Pons (tissue), 1 donor: ENCODE measurements at regions not wholly inside any gene's neighbourhood (a gene's known extent, or its start where the extent isn't known, plus 50 kb on each side); places are given as distances from the start of the nearest gene placed in this dataset.
A peak's percentile ranks its signal among the peaks of the same experiment; 100 is the strongest.
"Not testable (repeated sequence)": the region's sequence is repeated elsewhere in the genome, so short reads cannot be mapped to it uniquely, and the experiment has no call there.

Experiments used
- DNase-seq: peaks from one replicate; pipeline ENCODE4 v3.0.0-alpha.2; 2016; ENCODE audit warnings: low spot score

- no peak for DNase-seq
Measured at GRCh38 chr11:130979386-130979972, 63.2 kb upstream of the SNX19 start.

GRCh38 chr11:130980071-130980862 is 64.0 kb upstream of the SNX19 start:
- DNase-seq: no peak

- not testable (repeated sequence) for DNase-seq
Measured at GRCh38 chr11:130984241-130984640, 68.0 kb upstream of the SNX19 start.

- no peak for DNase-seq
Measured at GRCh38 chr11:130992788-130993187, 76.5 kb upstream of the SNX19 start.

GRCh38 chr11:130994043-130994442 is 77.8 kb upstream of the SNX19 start:
- DNase-seq: no peak

GRCh38 chr11:130995266-130995665 is 79.0 kb upstream of the SNX19 start:
- DNase-seq: peak; percentile 68

- no peak for DNase-seq
Measured at GRCh38 chr11:130997278-130997677, 81.0 kb upstream of the SNX19 start.

- DNase-seq: no peak
Measured at GRCh38 chr11:130999086-130999485, 82.8 kb upstream of the SNX19 start.

GRCh38 chr11:130999992-131000770 is 83.9 kb upstream of the SNX19 start:
- no peak for DNase-seq

- no peak for DNase-seq
Measured at GRCh38 chr11:131002145-131002544, 85.9 kb upstream of the SNX19 start.

- no peak for DNase-seq
Measured at GRCh38 chr11:131005829-131006228, 89.5 kb upstream of the SNX19 start.

- DNase-seq: peak; percentile 32
Measured at GRCh38 chr11:131025020-131025419, 108.7 kb upstream of the SNX19 start.

- no peak for DNase-seq
Measured at GRCh38 chr11:131025421-131026125, 109.3 kb upstream of the SNX19 start.

- DNase-seq: no peak
Measured at GRCh38 chr11:131027491-131027890, 111.2 kb upstream of the SNX19 start.

GRCh38 chr11:131033151-131033651 is 116.9 kb upstream of the SNX19 start:
- DNase-seq: no peak

GRCh38 chr11:131036514-131036913 is 120.2 kb upstream of the SNX19 start:
- no peak for DNase-seq

- no peak for DNase-seq
Measured at GRCh38 chr11:131037873-131038272, 121.6 kb upstream of the SNX19 start.

GRCh38 chr11:131038597-131038996 is 122.3 kb upstream of the SNX19 start:
- DNase-seq: peak; percentile 33

- DNase-seq: no peak
Measured at GRCh38 chr11:131041331-131042040, 125.2 kb upstream of the SNX19 start.

GRCh38 chr11:131042041-131042390 is 125.7 kb upstream of the SNX19 start:
- DNase-seq: no peak

GRCh38 chr11:131043251-131043650 is 127.0 kb upstream of the SNX19 start:
- DNase-seq: no peak

GRCh38 chr11:131044851-131045250 is 128.6 kb upstream of the SNX19 start:
- DNase-seq: no peak
